ENCODE measurements at regions not wholly inside any gene's neighbourhood (a gene's known extent, or its start where the extent isn't known, plus 50 kb on each side); places are given as distances from the start of the nearest gene placed in this dataset.
"Not testable (repeated sequence)": the region's sequence is repeated elsewhere in the genome, so short reads cannot be mapped to it uniquely, and the experiment has no call there.

DNA sequence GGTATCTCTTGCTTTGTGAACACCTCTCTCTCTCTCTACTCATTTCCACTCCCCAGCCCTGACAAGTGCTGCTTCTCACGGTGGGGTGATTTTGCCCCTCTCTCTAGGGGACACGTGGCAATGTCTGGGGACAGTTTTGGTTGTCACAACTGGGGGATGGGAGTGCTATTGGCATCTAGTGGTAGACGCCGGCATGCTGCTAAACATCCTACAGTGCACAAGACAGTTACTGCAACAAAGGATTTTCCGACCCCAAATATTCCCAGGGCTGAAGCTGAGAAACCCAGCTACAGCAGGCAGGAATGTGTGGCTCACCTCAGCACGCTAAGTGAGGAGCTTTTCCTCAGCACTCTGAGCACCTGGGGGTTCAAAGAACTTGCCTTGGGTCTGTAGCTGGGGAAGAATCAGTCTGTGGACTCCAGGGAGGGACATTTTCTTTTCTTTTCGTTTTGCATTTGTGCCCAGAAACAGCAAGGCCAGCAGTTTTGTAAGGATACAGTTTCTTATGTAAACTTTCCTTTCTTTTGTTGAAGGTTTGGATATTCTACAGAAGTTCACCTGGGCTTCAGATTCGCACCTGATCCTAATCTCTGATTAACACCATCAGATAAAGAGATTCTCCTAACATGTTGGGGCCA, 246.9 kb upstream of the ZFP64 start:
- DNase-seq (ENCODE audit: low read depth, low spot score), result no peak

DNA sequence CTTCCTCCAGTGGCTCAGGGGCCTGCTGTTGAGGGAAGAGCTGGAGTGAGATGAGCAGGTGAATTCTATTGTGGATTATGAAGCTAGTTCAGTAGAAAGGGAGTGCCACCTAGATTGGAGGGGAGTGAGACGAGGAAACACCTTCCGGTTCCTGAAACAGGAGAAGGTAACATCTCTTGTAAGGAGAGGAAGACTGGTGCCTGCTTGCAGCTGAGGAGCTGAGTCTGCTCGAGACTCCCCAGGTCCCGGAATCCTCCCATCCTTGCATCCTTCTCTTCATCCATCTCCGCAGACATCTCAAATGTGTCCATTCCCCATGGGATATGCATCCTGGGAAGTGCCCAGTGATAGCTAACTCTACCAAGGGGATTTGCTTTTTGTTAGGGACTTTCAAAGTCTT, 242.9 kb upstream of the ZFP64 start:
- DNase-seq (ENCODE audit: low read depth, low spot score), result no peak

- no peak for DNase-seq (ENCODE audit: low read depth, low spot score)
Measured at GRCh38 chr20:52434041-52434425, 242.5 kb upstream of the ZFP64 start.

DNA sequence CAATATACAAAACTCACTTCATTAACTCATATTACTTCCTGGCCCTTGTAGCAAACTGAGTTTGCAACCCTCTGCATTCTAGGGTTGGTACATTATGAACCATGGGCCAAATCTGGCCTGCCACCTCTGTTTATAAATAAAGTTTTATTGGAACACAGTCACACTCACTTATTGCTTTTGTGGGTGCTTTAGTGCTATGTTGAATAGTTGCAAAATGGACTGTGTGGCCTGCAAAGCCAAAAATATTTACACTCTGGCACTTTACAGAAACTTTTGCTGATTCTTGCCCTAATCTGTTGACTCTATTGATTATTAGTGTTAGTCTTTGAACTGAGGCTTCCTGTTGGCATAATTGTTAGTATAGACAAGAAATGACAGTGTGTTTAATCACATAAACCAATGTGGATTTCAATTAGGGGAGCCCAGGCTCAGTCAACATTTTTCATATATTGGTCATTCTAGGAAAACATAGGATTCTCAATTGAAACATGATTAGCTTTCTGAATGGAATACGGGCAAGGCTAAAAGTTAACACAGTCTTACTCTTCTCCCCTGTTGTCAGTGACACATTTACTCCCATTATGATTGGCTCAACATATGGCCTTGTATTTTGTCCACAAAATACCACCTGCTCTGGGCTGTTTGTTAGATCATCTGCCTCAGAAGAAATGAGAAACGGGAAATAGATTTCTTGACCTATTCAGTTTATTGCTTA, 241.9 kb upstream of the ZFP64 start:
- no peak for DNase-seq (ENCODE audit: low read depth, low spot score)

DNA sequence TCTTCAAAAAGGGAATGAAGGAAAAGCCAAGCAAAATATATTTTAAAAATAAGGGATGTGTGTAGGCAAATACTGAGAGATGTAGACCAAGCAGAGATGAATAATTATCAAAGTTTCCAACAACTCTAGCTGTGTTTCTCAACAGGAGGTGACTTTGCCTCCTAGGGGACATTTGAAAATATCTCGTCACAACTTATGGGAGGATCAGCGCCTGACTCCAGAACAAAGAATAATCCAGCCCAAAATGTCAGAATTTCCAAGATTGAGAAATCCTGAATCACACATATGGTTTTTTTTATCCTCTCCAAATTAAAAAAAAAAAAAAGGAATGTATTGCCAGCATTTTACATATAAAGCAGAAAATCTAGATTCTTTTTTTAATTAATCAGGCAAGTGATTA, 241.2 kb upstream of the ZFP64 start:
- no peak for DNase-seq (ENCODE audit: low read depth, low spot score)

- no peak for DNase-seq (ENCODE audit: low read depth, low spot score)
Measured at GRCh38 chr20:52429029-52429428, 237.4 kb upstream of the ZFP64 start.

DNA sequence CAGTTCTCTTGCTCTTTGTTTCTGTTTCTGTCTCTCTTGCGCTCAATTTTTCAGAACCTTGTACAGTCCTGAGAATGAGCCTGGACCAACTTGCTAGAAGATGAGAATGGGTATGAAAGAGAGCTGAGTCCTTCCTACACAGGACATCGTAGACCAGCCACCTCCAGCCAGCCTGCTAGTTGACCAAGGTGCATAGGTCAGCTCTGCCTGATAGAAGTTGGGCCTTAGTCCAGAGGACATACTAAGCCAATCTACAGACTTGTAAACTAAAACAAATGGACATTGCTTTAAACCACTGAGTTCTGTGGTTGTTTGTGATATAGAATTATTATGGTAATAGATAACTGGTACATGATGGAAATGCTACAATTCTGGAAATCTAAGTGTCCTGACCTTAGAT, 236.4 kb upstream of the ZFP64 start:
- no peak for DNase-seq (ENCODE audit: low read depth, low spot score)

DNA sequence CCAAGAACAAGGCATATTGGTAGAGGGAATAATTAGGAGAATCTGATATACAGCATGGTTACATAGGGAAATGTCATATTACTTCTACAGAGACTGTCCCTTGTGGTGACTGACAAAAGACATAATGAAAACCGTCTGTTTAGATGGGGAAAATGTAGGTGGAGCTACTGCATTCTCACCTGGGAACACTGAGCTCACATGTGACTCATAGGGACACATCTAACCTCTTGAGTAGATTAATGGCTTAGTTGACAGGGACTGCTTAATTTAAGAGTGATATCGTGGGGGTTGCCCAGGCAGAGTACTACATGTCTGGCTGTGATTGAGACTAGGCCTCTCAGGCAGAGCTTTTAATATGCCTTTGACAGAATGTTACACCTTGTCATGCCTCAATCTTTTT, 235.3 kb upstream of the ZFP64 start:
- no peak for DNase-seq (ENCODE audit: low read depth, low spot score)

GRCh38 chr20:52425701-52426100, 234.1 kb upstream of the ZFP64 start:
- DNase-seq (ENCODE audit: low read depth, low spot score), result no peak

DNA sequence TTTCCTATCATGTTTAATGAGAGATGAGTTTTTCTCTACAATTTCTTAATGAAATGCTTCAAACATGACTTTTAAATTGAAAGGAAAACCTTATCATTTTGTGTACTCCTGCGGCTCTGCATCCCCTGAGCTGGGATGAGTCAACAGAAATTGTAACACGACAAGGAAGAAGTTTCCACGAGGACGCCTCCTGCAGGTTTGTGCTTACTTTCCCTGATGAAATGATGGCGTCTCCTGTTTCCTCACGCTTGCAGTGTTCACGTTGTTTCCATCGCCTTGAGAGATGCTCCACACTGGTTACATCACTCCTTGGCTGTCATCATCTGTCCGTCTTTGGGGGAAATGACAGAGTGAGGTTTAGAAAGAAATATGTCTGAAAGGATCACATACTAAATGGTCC, 233.7 kb upstream of the ZFP64 start:
- DNase-seq (ENCODE audit: low read depth, low spot score), result no peak

GRCh38 chr20:52424357-52424942, 232.9 kb upstream of the ZFP64 start:
- DNase-seq (ENCODE audit: low read depth, low spot score), result not testable (repeated sequence)

DNA sequence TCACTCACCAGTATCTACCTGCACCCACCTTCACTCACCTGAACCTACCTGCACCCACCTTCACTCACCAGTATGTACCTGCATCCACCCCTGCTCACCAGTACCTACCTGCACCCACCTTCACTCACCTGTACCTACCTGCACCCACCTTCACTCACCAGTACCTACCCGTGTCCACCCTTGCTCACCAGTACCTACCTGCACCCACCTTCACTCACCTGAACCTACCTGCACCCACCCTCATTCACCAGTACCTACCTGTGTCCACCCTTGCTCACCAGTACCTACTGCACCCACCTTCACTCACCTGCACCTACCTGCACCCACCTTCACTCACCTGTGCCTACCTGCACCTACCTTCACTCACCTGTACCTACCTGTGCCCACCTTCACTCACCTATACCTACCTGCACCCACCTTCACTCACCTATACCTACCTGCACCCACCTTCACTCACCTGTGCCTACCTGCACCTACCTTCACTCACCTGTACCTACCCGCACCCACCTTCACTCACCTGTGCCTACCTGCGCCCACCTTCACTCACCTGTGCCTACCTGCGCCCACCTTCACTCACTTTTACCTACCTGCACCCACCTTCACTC, 232.1 kb upstream of the ZFP64 start:
- DNase-seq (ENCODE audit: low read depth, low spot score), result not testable (repeated sequence)

DNA sequence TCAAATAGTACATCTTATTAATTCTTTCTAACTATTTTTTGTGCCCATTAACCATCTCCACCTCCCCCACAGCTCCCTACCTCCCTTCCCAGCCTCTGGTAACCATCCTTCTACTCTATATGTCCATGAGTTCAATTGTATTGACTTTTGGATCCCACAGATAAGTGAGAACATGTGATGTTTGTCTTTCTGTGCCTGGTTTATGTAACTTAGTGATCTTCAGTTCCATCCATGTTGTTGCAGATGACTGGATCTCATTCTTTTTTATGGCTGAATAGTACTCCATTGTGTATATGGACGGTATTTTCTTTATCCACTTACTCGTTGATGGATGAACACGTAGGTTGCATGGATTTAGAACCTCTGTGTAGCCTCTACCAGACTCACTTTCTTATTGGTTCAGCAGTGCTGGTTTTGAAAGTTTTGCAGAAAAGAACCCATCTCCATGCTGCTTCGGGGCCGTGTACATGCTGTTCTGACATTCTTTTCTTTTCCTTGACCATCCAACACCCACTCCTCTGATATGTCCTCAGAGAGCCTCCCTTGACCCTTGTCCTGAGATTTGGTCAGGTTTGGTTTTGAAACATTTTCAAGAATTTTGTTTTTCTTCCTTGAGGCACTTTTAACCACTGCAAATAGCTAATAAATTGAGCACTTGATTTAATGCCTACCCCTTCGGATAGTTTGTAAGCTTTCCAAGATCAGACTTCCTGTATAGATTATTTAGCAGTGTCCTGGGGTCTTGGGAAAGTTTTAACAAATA, 231.2 kb upstream of the ZFP64 start:
- no peak for DNase-seq (ENCODE audit: low read depth, low spot score)

GRCh38 chr20:52420805-52421204, 229.2 kb upstream of the ZFP64 start:
- DNase-seq (ENCODE audit: low read depth, low spot score), result no peak

- DNase-seq (ENCODE audit: low read depth, low spot score), result no peak
Measured at GRCh38 chr20:52419205-52419604, 227.6 kb upstream of the ZFP64 start.

GRCh38 chr20:52416953-52417352, 225.4 kb upstream of the ZFP64 start:
- no peak for DNase-seq (ENCODE audit: low read depth, low spot score)

DNA sequence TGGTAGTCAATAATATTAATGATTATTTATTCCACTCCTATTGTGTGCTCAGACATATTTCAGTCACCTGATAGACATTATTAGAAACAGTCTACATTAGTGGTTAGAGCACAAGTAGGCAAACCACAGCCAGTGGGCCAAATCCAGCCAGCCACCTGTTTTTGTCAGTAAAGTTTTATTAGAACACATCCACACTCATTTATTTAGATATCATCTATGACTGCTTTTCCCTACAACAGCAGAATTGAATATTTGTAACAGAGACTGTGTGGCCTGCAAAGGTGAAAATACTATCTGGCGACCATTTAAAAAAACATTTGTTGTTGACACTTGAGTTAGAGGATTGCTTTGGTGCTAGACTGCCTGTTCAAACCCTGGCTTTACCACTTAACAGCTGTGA, 220.0 kb upstream of the ZFP64 start:
- no peak for DNase-seq (ENCODE audit: low read depth, low spot score)

- DNase-seq (ENCODE audit: low read depth, low spot score), result no peak
Measured at GRCh38 chr20:52410731-52411234, 219.2 kb upstream of the ZFP64 start.

GRCh38 chr20:52410182-52410647, 218.6 kb upstream of the ZFP64 start:
- no peak for DNase-seq (ENCODE audit: low read depth, low spot score)

DNA sequence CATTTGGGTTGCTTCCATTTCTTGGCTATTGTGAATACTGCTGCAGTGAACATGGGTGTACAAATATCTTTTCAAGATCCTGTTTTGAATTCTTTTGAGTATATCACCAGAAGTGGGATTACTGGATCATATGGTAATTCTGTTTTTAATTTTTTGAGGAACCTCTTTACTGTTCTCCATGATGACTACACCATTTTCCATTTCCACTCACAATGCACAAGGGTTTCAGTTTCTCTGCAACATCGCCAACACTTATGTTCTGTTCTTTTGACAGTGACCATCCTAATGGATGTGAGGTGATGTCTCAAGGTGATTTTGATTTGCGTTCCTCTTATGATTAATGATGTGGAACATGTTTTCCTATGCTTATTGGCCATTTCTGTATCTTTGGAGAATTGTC, 214.4 kb upstream of the ZFP64 start:
- DNase-seq (ENCODE audit: low read depth, low spot score), result no peak

GRCh38 chr20:52405417-52405816, 213.8 kb upstream of the ZFP64 start:
- no peak for DNase-seq (ENCODE audit: low read depth, low spot score)

DNA sequence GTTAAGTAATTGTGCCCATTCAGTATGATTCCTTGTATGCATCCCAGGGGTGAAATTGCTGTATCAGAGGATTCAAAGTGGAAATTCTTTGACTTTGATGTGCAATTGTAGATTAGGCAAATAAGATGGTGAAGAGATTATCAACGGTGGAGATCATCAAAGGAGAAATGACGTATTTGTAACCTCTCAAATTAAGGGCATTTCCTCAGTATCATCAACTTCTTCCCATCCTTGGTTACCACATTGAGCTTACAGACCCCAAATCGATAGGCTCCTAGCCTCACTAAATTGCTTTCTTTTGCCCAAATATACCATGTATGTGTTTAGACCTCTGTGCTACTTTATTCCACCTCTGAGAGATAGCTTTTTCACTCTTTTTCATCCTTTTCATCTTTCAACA, 213.1 kb upstream of the ZFP64 start:
- DNase-seq (ENCODE audit: low read depth, low spot score), result no peak

Measured in astrocyte of the hippocampus (primary cell).